ENCODE measurements at regions not wholly inside any gene's neighbourhood (a gene's known extent, or its start where the extent isn't known, plus 50 kb on each side); places are given as distances from the start of the nearest gene placed in this dataset.

- ChIA-PET CTCF (no interaction called here), POLR2A (no interaction called here)
- no peak for TF ChIP-seq CTCF (IDR thresholded peaks at IDR 0.05; ENCODE audit: insufficient read depth in 1 of 2, low read depth in 1 of 2, low read length in 1 of 2, severe bottlenecking in 1 of 2, unreplicated experiment in 1 of 2)
- Mint-ChIP-seq H3K4me1 (ENCODE audit: low read depth, unreplicated experiment) (no peaks in the 10 kb centered on the region), H3K4me3 (ENCODE audit: unreplicated experiment) (no peak overlapping the region), H3K27me3 (ENCODE audit: insufficient read depth, unreplicated experiment) (peaks cover 5% of the 10 kb centered on the region), H3K36me3 (ENCODE audit: insufficient read depth, unreplicated experiment) (no peaks in the 10 kb centered on the region), H3K9me3 (ENCODE audit: unreplicated experiment) (no peaks in the 10 kb centered on the region), H3K27ac (ENCODE audit: unreplicated experiment) (no peak overlapping the region)
- H3K27me3 ChIP-seq (replicated peaks; ENCODE audit: control insufficient read depth, insufficient read depth, low read length), result no peaks in the 10 kb centered on the region
- no peak for DNase-seq
- H3K36me3 ChIP-seq (ENCODE audit: control insufficient read depth, insufficient read depth, low read length), result no peaks in the 10 kb centered on the region
- BruUV-seq (replicated peaks), result no TSS peak
- intact Hi-C loops (cut with micrococcal nuclease; ENCODE audit: unreplicated experiment), result no loop called here
- H3K4me3 ChIP-seq (ENCODE audit: low read depth, low read length), result no peak overlapping the region
- H3K4me1 ChIP-seq, result no peaks in the 10 kb centered on the region
- H3K9me3 ChIP-seq, result no peaks in the 10 kb centered on the region
Observed at GRCh38 chr18:45248240-45248903, 366.9 kb upstream of the SLC14A2 start.

GRCh38 chr18:45249246-45249661 lies 366.0 kb upstream of the SLC14A2 start:
- no peaks in the 10 kb centered on the region for H3K36me3 Mint-ChIP-seq (ENCODE audit: insufficient read depth, unreplicated experiment)
- TF ChIP-seq CTCF (IDR thresholded peaks at IDR 0.05; ENCODE audit: insufficient read depth in 1 of 2, low read depth in 1 of 2, low read length in 1 of 2, severe bottlenecking in 1 of 2, unreplicated experiment in 1 of 2), result no peak
- Histone ChIP-seq H3K36me3 (ENCODE audit: control insufficient read depth, insufficient read depth, low read length) (no peaks in the 10 kb centered on the region), H3K27me3 (replicated peaks; ENCODE audit: control insufficient read depth, insufficient read depth, low read length) (no peaks in the 10 kb centered on the region), H3K9me3 (no peaks in the 10 kb centered on the region), H3K4me1 (no peaks in the 10 kb centered on the region), H3K4me3 (ENCODE audit: low read depth, low read length) (no peak overlapping the region)
- H3K4me1 Mint-ChIP-seq (ENCODE audit: low read depth, unreplicated experiment), result no peaks in the 10 kb centered on the region
- H3K27ac Mint-ChIP-seq (ENCODE audit: unreplicated experiment), result no peak overlapping the region
- H3K27me3 Mint-ChIP-seq (ENCODE audit: insufficient read depth, unreplicated experiment), result peaks cover 5% of the 10 kb centered on the region
- H3K9me3 Mint-ChIP-seq (ENCODE audit: unreplicated experiment), result no peaks in the 10 kb centered on the region
- intact Hi-C loops (cut with micrococcal nuclease; ENCODE audit: unreplicated experiment), result no loop called here
- no TSS peak for BruUV-seq (replicated peaks)
- no peak for DNase-seq
- no peak overlapping the region for H3K4me3 Mint-ChIP-seq (ENCODE audit: unreplicated experiment)
- ChIA-PET CTCF (no interaction called here), POLR2A (no interaction called here)

GRCh38 chr18:45250479-45250878 lies 364.8 kb upstream of the SLC14A2 start:
- POLR2A ChIA-PET, result no interaction called here
- Mint-ChIP-seq H3K4me3 (ENCODE audit: unreplicated experiment) (no peak overlapping the region), H3K9me3 (ENCODE audit: unreplicated experiment) (no peaks in the 10 kb centered on the region), H3K27me3 (ENCODE audit: insufficient read depth, unreplicated experiment) (peaks cover 8% of the 10 kb centered on the region), H3K27ac (ENCODE audit: unreplicated experiment) (no peak overlapping the region), H3K36me3 (ENCODE audit: insufficient read depth, unreplicated experiment) (no peaks in the 10 kb centered on the region), H3K4me1 (ENCODE audit: low read depth, unreplicated experiment) (peaks cover 6% of the 10 kb centered on the region)
- H3K9me3 ChIP-seq, result no peaks in the 10 kb centered on the region
- DNase-seq, result no peak
- CTCF ChIA-PET, result no interaction called here
- H3K27me3 ChIP-seq (replicated peaks; ENCODE audit: control insufficient read depth, insufficient read depth, low read length), result no peaks in the 10 kb centered on the region
- H3K36me3 ChIP-seq (ENCODE audit: control insufficient read depth, insufficient read depth, low read length), result no peaks in the 10 kb centered on the region
- no peak overlapping the region for H3K4me3 ChIP-seq (ENCODE audit: low read depth, low read length)
- no TSS peak for BruUV-seq (replicated peaks)
- H3K4me1 ChIP-seq, result no peaks in the 10 kb centered on the region
- TF ChIP-seq CTCF (IDR thresholded peaks at IDR 0.05; ENCODE audit: insufficient read depth in 1 of 2, low read depth in 1 of 2, low read length in 1 of 2, severe bottlenecking in 1 of 2, unreplicated experiment in 1 of 2), result no peak
- intact Hi-C loops (cut with micrococcal nuclease; ENCODE audit: unreplicated experiment), result no loop called here

All from Caco-2 (cell line).